GM10248 (cell line): ENCODE measurements at regions not wholly inside any gene's neighbourhood (a gene's known extent, or its start where the extent isn't known, plus 50 kb on each side); places are given as distances from the start of the nearest gene placed in this dataset.

ENCODE experiments used
- CTCF ChIA-PET: fragments of 300-600 bp; sonication (Branson Sonifier 250); formaldehyde crosslinking; extraction: SDS; loops from one replicate; lab custom pipeline; 2021; ENCODE audit warnings: antibody characterized with exemption; lab: Yijun Ruan, JAX
- POLR2A ChIA-PET: fragments of 350-650 bp; sonication (Branson Sonifier 250); formaldehyde crosslinking; extraction: SDS; loops from one replicate; lab custom pipeline; 2020; ENCODE audit warnings: antibody characterized with exemption; lab: Yijun Ruan, JAX
- DNase-seq: peaks from one replicate; pipeline ENCODE4 v3.0.0; 2012; ENCODE audit errors: extremely low spot score
- TF ChIP-seq, protein P1 (sequence below): IDR thresholded peaks from 2 replicates; pipeline ENCODE4 v1.5.1; 2012; ENCODE audit warnings: mild to moderate bottlenecking, low read depth; ENCODE audit errors: extremely low read depth, missing control alignments, control extremely low read depth

DNA sequence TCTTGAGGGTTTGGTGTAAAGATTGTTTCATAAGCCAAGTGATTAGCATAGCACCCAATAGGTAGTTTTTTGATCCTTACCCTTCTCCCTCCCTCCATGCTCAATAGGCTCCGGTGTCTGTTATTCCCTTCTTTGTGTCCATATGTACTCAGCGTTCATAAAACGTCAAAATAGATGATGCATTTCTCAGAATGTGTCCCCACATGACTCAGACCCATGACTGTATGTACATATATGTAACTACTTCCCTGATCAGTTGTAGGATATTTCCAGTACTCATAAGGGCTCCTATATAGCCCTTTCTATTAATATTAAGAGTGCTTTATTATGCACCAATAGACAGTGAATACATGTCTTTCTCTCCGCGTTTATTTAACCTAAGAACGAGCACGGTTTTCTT is 466.9 kb downstream of the KIF20B start:
- POLR2A ChIA-PET, result no interaction called here
- TF ChIP-seq, protein P1, sequence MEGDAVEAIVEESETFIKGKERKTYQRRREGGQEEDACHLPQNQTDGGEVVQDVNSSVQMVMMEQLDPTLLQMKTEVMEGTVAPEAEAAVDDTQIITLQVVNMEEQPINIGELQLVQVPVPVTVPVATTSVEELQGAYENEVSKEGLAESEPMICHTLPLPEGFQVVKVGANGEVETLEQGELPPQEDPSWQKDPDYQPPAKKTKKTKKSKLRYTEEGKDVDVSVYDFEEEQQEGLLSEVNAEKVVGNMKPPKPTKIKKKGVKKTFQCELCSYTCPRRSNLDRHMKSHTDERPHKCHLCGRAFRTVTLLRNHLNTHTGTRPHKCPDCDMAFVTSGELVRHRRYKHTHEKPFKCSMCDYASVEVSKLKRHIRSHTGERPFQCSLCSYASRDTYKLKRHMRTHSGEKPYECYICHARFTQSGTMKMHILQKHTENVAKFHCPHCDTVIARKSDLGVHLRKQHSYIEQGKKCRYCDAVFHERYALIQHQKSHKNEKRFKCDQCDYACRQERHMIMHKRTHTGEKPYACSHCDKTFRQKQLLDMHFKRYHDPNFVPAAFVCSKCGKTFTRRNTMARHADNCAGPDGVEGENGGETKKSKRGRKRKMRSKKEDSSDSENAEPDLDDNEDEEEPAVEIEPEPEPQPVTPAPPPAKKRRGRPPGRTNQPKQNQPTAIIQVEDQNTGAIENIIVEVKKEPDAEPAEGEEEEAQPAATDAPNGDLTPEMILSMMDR, result no peak
- CTCF ChIA-PET, result no interaction called here
- no peak for DNase-seq

DNA sequence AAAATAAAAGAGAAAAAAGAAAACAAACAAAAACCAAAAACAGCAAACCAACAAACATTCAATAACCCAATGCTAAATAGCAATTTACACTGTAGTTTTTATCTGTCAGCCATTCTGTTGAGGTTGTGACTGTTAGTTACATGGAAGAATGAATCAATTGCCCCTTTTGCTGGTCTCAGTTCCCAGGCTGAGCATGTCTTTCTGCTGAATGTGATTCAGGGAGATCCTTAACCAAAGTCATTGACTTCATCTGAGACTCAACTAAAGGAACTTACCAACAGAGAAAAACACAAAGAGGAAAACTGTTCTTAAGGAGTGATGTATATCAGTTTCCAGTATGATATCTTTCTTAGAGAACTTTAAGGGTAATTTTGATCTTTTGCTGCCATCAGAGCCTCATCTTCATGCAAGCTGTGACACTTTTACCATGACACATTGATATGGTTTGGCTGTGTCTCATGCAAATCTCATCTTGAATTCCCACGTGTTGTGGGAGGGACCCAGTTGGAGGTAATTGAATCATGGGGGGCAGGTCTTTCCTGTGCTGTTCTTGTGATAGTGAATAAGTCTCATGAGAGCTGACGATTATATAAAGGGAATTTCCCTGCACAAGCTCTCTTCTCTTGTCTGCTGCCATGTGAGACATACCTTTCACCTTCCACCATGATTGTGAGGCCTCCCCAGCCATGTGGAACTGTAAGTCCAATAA is 469.8 kb downstream of the KIF20B start:
- TF ChIP-seq, protein P1, result no peak
- no peak for DNase-seq
- ChIA-PET CTCF (no interaction called here), POLR2A (no interaction called here)

DNA sequence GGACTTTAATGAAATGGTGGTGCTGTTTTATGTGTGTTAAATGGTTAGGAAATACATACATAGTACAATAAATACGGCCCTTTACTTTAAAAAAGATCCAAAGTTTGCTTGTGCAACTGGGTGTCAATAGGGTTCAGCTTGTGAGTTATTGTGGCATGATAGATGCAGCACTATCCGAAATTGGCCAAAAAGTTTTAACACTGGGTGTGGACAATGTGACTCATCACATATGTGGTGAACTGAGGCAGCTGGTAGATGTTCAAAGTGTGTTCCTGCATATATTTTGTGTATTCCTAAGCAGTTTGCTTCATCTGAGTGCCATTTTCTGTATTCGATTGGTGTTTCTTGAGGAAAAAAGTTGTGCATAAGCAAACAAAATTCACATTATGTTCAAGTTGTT is 473.1 kb downstream of the KIF20B start:
- DNase-seq, result no peak
- ChIA-PET CTCF (interaction anchor here (0.9 kb wide), 1 partner anchor 15 kb away, joined by 3 read pairs; no protein-coding TSS in a partner anchor), POLR2A (no interaction called here)
- TF ChIP-seq, protein P1, result no peak

DNA sequence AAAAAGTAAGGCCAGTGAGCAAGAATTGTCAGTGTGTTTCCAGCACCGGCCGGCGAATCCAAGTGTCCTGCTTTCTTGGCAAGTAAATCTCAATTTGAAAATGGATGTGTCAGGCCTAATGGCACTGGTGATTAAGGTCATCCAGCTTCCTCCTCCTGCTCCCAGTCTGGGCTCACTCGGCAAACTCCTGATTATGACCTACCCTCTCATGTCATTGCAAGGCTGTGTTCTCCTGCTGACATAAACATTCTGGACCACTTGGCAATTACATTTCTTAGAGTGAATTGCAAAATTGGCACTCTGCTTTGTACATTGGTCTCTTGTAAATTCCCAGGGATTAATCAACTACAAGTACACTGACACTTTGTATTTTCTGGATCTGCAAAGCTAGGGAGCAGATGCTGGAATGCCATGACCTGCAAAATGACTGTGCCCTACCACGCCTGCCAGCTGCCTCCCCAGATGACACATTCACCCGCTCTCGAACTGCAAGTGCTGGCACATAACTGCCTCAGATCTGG is 473.8 kb downstream of the KIF20B start:
- no peak for DNase-seq
- TF ChIP-seq, protein P1, result no peak
- ChIA-PET CTCF (no interaction called here), POLR2A (no interaction called here)

DNA sequence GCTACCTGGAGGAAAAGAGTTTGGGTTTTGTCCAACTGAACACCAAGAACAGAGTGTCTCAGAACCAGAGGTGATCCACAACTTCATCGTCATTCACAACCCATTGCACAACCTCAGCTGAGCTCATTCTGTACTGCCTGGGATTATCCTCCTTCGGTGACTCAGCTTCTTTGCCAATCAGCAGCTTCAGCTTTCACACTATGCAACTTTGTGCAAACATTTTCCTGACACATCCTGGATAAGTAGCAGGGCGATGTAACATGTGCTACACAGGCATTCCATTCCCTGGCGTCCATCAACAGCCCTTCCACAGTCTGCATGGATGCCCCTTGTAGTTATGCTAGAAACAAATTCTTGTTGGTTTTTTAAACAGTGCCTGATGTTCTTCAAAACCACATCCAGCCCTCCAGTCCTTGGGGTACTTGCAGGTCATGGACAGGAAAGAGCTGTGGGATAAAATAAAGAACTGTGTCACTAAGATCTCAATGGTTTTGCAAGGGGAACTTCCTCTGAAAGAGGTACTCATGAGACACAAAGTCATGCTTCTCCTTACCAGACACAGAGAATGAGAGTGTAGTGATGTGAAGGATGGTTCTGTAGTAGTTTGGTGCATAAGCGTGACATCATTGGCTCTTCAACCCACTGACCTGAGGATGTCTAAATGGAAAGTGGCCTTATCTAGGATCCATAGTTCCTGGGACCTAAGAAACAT is 478.5 kb downstream of the KIF20B start:
- ChIA-PET CTCF (no interaction called here), POLR2A (no interaction called here)
- TF ChIP-seq, protein P1, result no peak
- DNase-seq, result no peak

DNA sequence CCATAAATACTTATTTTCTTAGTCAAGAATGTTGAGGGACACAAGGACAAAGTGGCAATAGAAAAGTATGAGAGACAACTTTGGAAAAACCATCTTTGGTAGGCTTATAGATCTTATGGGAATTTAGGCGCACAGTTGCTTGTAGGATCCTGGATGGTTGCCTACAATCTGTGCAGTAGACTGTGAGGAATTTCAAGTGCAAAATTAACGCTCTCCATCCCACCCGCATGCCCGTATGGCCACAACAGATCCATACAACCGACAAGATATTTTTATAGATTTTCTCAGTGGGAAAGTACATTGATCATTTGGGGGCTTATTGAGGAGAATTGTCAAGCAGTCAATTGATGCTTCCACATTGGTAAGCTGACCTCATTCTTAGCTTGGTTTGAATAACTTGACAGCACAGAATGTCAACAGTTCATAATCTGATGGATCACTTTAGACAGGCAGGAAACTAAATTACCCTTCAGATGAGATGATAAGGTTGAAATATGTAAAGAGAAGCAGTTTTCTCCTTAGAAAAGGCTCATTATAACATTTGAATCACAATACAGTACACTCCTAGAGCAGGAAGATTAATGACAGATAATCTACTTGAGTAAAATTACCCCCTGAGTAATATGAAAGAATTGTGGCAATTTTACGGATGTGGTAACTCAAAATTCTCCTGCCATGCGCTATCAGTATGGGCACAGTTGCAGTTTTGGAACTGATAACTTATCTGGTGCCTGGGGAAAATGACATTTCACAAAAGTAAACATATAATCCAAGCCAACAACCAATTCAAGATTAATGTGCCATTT is 479.7 kb downstream of the KIF20B start:
- DNase-seq, result no peak
- ChIA-PET POLR2A (no interaction called here), CTCF (no interaction called here)
- TF ChIP-seq, protein P1, result no peak
